HepG2 (cell line): ENCODE measurements at regions not wholly inside any gene's neighbourhood (a gene's known extent, or its start where the extent isn't known, plus 50 kb on each side); places are given as distances from the start of the nearest gene placed in this dataset.

Source experiments
- ATAC-seq: fragments of 200-7000 bp; cut with Tn5 transposase; 3 replicates; pipeline ENCODE4 v1.9.1; 2020; ENCODE audit warnings: mild to moderate bottlenecking, moderate library complexity
- BruUV-seq: library from RNA; stranded (reverse); fragments of 400-500 nt; replicated peaks from 2 replicates; lab custom pipeline; 2021; lab: Mats Ljungman, UMichigan
- CTCF ChIA-PET: fragments of 300-600 bp; formaldehyde crosslinking; extraction: SDS; loops from one replicate; lab custom pipeline; 2021; ENCODE audit warnings: low total read pairs, inconsistent platforms, low intra/inter-chr PET ratio; lab: Yijun Ruan, JAX
- POLR2A ChIA-PET: fragments of 350-600 bp; sonication (Branson Sonifier 250); formaldehyde crosslinking; loops from one replicate; lab custom pipeline; 2020; ENCODE audit warnings: antibody characterized with exemption, inconsistent platforms; lab: Yijun Ruan, JAX
- DNase-seq: peaks from one replicate; pipeline ENCODE4 v3.0.0-alpha.2; 2015; ENCODE audit warnings: low spot score
- FAIRE-seq: peaks from 3 replicates; lab custom pipeline; 2011; peaks lifted over from hg19 to GRCh38; lab: Jason Lieb, UNC
- H2AFZ ChIP-seq: one replicate; pipeline ENCODE4 v1.6.1; 2011; ENCODE audit warnings: low read length, inconsistent platforms
- H3K27ac ChIP-seq: fragments of 300-600 bp; 3 replicates; pipeline ENCODE4 v1.8.0; 2011; ENCODE audit warnings: mixed run types, mild to moderate bottlenecking, mixed read lengths, low read length, inconsistent platforms; ENCODE audit not compliant: insufficient read depth; ENCODE audit errors: extremely low read length
- H3K27me3 ChIP-seq, 2 experiments: fragments of 200-600 bp in 1 of 2; 2 replicates in 1 of 2; 3 replicates in 1 of 2; pipeline versions ENCODE4 v1.6.0 to v1.8.0; 2011; ENCODE audit warnings: low read length in 2 of 2, mild to moderate bottlenecking in 2 of 2, moderate library complexity in 2 of 2, inconsistent platforms in 1 of 2; ENCODE audit not compliant: insufficient read depth in 2 of 2, control insufficient read depth in 1 of 2
- H3K36me3 ChIP-seq, 2 experiments: fragments of 200-600 bp in 1 of 2; replicated peaks in 1 of 2; 2 replicates in 1 of 2; 3 replicates in 1 of 2; pipeline versions ENCODE4 v1.5.1 to v1.8.0; 2011; ENCODE audit warnings: low read length in 2 of 2, inconsistent platforms in 1 of 2; ENCODE audit not compliant: insufficient read depth in 2 of 2, control insufficient read depth in 1 of 2
- H3K4me1 ChIP-seq: 2 replicates; pipeline ENCODE4 v1.5.1; 2012; ENCODE audit warnings: low read length, inconsistent platforms; ENCODE audit not compliant: insufficient read depth
- H3K4me2 ChIP-seq: 2 replicates; pipeline ENCODE4 v1.6.0; 2011; ENCODE audit warnings: low read depth, low read length, inconsistent platforms
- H3K4me3 ChIP-seq, 3 experiments: fragments of 200-600 bp in 1 of 3; sonication (generic), shearing (Covaris generic) in 1 of 3; replicated peaks in 1 of 3; 2 replicates each; pipeline ENCODE4 v1.5.1; 2011 to 2016; ENCODE audit warnings: low read length in 3 of 3, inconsistent platforms in 2 of 3, low read depth in 2 of 3, mild to moderate bottlenecking in 2 of 3, control low read depth in 1 of 3, mixed read lengths in 1 of 3; ENCODE audit not compliant: insufficient read depth in 1 of 3
- H3K79me2 ChIP-seq: one replicate; pipeline ENCODE4 v1.6.1; 2011; ENCODE audit warnings: low read length, inconsistent platforms; ENCODE audit not compliant: insufficient read depth
- H3K9ac ChIP-seq: 2 replicates; pipeline ENCODE4 v1.6.0; 2011; ENCODE audit warnings: mild to moderate bottlenecking, low read depth, low read length, inconsistent platforms; ENCODE audit not compliant: insufficient read depth
- H3K9me3 ChIP-seq: 2 replicates; pipeline ENCODE4 v1.5.1; 2012; ENCODE audit warnings: mild to moderate bottlenecking, low read length
- H4K20me1 ChIP-seq: 2 replicates; pipeline ENCODE4 v1.6.0; 2011; ENCODE audit warnings: inconsistent platforms, mild to moderate bottlenecking, low read length, moderate library complexity; ENCODE audit not compliant: insufficient read depth
- ARNT ChIP-seq: fragments of 450-650 bp; IDR thresholded peaks from 2 replicates; pipeline ENCODE4 v1.6.1; 2017
- FOSL2 ChIP-seq: sonication (generic); formaldehyde crosslinking; IDR thresholded peaks from 2 replicates; pipeline ENCODE4 v1.4.0; 2020; ENCODE audit warnings: missing genetic modification reagents
- NFE2 ChIP-seq: sonication (generic); formaldehyde crosslinking; IDR thresholded peaks from 2 replicates; pipeline ENCODE4 v1.4.0; 2020; ENCODE audit warnings: missing genetic modification reagents
- PHF8 ChIP-seq: sonication (generic); formaldehyde crosslinking; IDR thresholded peaks from 2 replicates; pipeline ENCODE4 v1.5.0; 2020; ENCODE audit warnings: missing genetic modification reagents
- REL ChIP-seq: sonication (generic); formaldehyde crosslinking; conservative IDR thresholded peaks from 2 replicates; pipeline ENCODE4 v1.8.0; 2022; ENCODE audit warnings: mild to moderate bottlenecking, missing genetic modification reagents, moderate library complexity
- U2AF1 ChIP-seq: fragments of 200-400 bp; formaldehyde crosslinking; optimal IDR thresholded peaks from 2 replicates; pipeline ENCODE3; 2017; ENCODE audit warnings: mild to moderate bottlenecking, low read depth, low read length
- ZNF207 ChIP-seq: fragments of 450-650 bp; IDR thresholded peaks from 2 replicates; pipeline ENCODE4 v1.6.1; 2016; ENCODE audit warnings: antibody characterized with exemption, borderline replicate concordance
- ZNF7 ChIP-seq: IDR thresholded peaks from 2 replicates; pipeline ENCODE4 v1.6.1; 2016; ENCODE audit warnings: missing biosample characterization, missing genetic modification reagents
- WGBS: methylation state at CpG from one replicate; pipeline ENCODE4 v1.1.6; 2017; ENCODE audit warnings: low lambda C conversion rate; 5-methylcytosine and 5-hydroxymethylcytosine counted together
- in situ Hi-C: cut with HindIII; loops from 2 replicates; pipeline ENCODE4 v1.10.0; 2017; ENCODE audit warnings: low pct_unique_long_range_greater_than_20kb; ENCODE audit not compliant: extremely low pct_ligation_motif_present
- intact Hi-C: fragments of 100-400 bp; cut with micrococcal nuclease; formaldehyde crosslinking; loops from one replicate; pipeline ENCODE4 v1.10.0; 2022; ENCODE audit not compliant: unreplicated experiment
- TF ChIP-seq, protein P1 (sequence below): sonication (generic); formaldehyde crosslinking; IDR thresholded peaks from 2 replicates; pipeline ENCODE4 v1.5.0; 2020; ENCODE audit warnings: missing genetic modification reagents

DNA sequence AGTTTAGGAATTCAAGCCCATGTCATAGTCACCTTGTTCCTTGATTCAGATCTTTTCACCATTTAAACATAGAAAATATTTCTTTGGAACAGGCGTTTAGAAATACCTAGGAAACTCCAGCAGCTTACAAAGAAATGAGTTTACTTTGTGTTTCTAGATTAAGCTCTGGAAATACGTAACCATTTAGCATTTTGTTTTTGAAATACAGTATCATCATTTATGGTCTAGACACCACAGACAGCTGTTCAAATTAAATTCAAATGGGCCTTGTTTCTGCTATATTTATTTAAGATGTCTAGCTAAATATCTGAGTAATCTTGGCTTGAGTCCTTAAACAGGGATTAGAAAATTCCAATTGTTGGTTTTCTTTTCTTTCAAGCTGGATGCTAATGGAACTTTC is 228.5 kb downstream of the NDFIP2 start:
- FAIRE-seq, result no peak
- no peaks in the 10 kb centered on the region for H3K79me2 ChIP-seq
- no peak overlapping the region for H3K27ac ChIP-seq
- no peak for DNase-seq
- intact Hi-C loops, result no loop called here
- 27% methylated on average over 2 of the region's 2 CpGs for WGBS
- H3K9ac ChIP-seq, result no peak overlapping the region
- TF ChIP-seq ZNF207, result no peak
- TF ChIP-seq U2AF1, result no peak
- no peak for TF ChIP-seq PHF8 (CRISPR knock-in tag)
- TF ChIP-seq, all 625 proteins: peak for 0
- H3K4me2 ChIP-seq, result no peak overlapping the region
- no peaks in the 10 kb centered on the region for H3K27me3 ChIP-seq
- H3K9me3 ChIP-seq, result no peaks in the 10 kb centered on the region
- no peaks in the 10 kb centered on the region for H3K4me1 ChIP-seq
- no peaks in the 10 kb centered on the region for H3K36me3 ChIP-seq
- in situ Hi-C loops, result no loop called here
- H2AFZ ChIP-seq, result no peak overlapping the region
- H4K20me1 ChIP-seq, result no peaks in the 10 kb centered on the region
- ChIA-PET CTCF (no interaction called here), POLR2A (no interaction called here)
- no peak for ATAC-seq
- no peak overlapping the region for H3K4me3 ChIP-seq
- BruUV-seq, result no TSS peak

DNA sequence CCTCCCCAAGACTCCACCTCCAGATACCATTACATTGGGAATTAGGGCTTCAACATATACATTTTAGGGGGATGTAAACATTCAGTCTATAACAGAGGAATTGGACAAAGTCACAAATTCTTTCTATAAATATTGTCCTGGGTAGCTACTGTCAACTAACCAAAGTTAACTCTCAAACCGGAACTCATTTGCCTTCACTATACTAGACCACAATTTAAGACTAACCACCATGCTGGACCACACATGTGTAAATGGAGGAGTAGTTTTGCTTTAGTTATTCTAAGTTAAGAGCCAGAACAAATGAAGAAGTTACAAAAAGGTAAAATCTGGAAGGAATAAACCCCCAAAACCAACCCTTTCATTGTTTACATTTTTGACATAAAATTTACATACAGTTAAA is 222.8 kb downstream of the NDFIP2 start:
- Histone ChIP-seq H3K4me2 (no peak overlapping the region), H3K9ac (no peak overlapping the region), H3K27ac (no peak overlapping the region), H3K79me2 (no peaks in the 10 kb centered on the region), H2AFZ (no peak overlapping the region), H3K27me3 (no peaks in the 10 kb centered on the region), H3K9me3 (no peaks in the 10 kb centered on the region), H3K4me3 (no peak overlapping the region), H3K36me3 (no peaks in the 10 kb centered on the region), H4K20me1 (no peaks in the 10 kb centered on the region), H3K4me1 (no peaks in the 10 kb centered on the region)
- no peak for DNase-seq
- no TSS peak for BruUV-seq
- intact Hi-C loops (no loop called here), in situ Hi-C loops (no loop called here)
- 29% methylated on average over 1 of the region's 1 CpG for WGBS
- no peak for TF ChIP-seq ARNT
- no peak for TF ChIP-seq NFE2 (CRISPR knock-in tag)
- TF ChIP-seq, protein P1, sequence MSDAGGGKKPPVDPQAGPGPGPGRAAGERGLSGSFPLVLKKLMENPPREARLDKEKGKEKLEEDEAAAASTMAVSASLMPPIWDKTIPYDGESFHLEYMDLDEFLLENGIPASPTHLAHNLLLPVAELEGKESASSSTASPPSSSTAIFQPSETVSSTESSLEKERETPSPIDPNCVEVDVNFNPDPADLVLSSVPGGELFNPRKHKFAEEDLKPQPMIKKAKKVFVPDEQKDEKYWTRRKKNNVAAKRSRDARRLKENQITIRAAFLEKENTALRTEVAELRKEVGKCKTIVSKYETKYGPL (CRISPR knock-in tag), result no peak
- no peak for TF ChIP-seq FOSL2 (CRISPR knock-in tag)
- no peak for TF ChIP-seq ZNF7 (CRISPR knock-in tag)
- TF ChIP-seq REL (CRISPR knock-in tag), result no peak
- ChIA-PET CTCF (no interaction called here), POLR2A (no interaction called here)
- no peak for ATAC-seq
- FAIRE-seq, result no peak
